OCI-LY7 (cell line): ENCODE measurements at regions not wholly inside any gene's neighbourhood (a gene's known extent, or its start where the extent isn't known, plus 50 kb on each side); places are given as distances from the start of the nearest gene placed in this dataset.

Experiments used
- BruUV-seq: library from RNA; stranded (reverse); fragments of 400-500 nt; replicated peaks from 2 replicates; lab custom pipeline; 2021; lab: Mats Ljungman, UMichigan
- CTCF ChIA-PET: fragments of 300-600 bp; sonication (Branson Sonifier 250); formaldehyde crosslinking; loops from one replicate; lab custom pipeline; 2022; ENCODE audit warnings: antibody characterized with exemption; ENCODE audit not compliant: unreplicated experiment; lab: Charles Lee
- POLR2A ChIA-PET: fragments of 300-600 bp; sonication (Branson Sonifier 250); formaldehyde crosslinking; loops from one replicate; lab custom pipeline; 2022; ENCODE audit warnings: antibody characterized with exemption; lab: Charles Lee
- DNase-seq: peaks from one replicate; pipeline ENCODE4 v3.0.0-alpha.2; 2015; ENCODE audit warnings: low spot score
- H2AFZ ChIP-seq: fragments of 200-600 bp; sonication (generic), shearing (Covaris generic); 2 replicates; pipeline ENCODE4 v1.6.1; 2014; ENCODE audit warnings: mild to moderate bottlenecking, antibody characterized with exemption, low read length, moderate library complexity
- H3K27ac ChIP-seq: fragments of 200-600 bp; sonication (generic); 2 replicates; pipeline ENCODE4 v1.5.1; 2014; ENCODE audit warnings: mixed run types, low read depth, mild to moderate bottlenecking, moderate library complexity, low read length, inconsistent platforms; ENCODE audit not compliant: poor library complexity, severe bottlenecking
- H3K36me3 ChIP-seq: fragments of 200-600 bp; sonication (generic); 2 replicates; pipeline ENCODE4 v1.6.1; 2014; ENCODE audit warnings: mild to moderate bottlenecking, antibody characterized with exemption, low read length, moderate library complexity, mixed read lengths; ENCODE audit not compliant: insufficient read depth
- H3K4me1 ChIP-seq: fragments of 200-600 bp; sonication (generic); 2 replicates; pipeline ENCODE4 v1.5.1; 2014; ENCODE audit warnings: mild to moderate bottlenecking, low read length; ENCODE audit not compliant: insufficient read depth, poor library complexity, severe bottlenecking
- H3K4me2 ChIP-seq: fragments of 200-600 bp; sonication (generic); 2 replicates; pipeline ENCODE4 v1.6.1; 2014; ENCODE audit warnings: mild to moderate bottlenecking, low read length
- H3K4me3 ChIP-seq: fragments of 200-600 bp; sonication (generic); 2 replicates; pipeline ENCODE4 v1.5.1; 2014; ENCODE audit warnings: mild to moderate bottlenecking, low read depth, low read length; ENCODE audit not compliant: poor library complexity, severe bottlenecking
- H3K79me2 ChIP-seq: fragments of 200-600 bp; sonication (generic); 2 replicates; pipeline ENCODE4 v1.6.1; 2016; ENCODE audit warnings: low read depth, mild to moderate bottlenecking, low read length, moderate library complexity, mixed read lengths; ENCODE audit not compliant: insufficient read depth
- H3K9me2 ChIP-seq: fragments of 200-600 bp; sonication (generic); 2 replicates; pipeline ENCODE4 v1.6.1; 2016; ENCODE audit warnings: mild to moderate bottlenecking, low read length, mixed read lengths; ENCODE audit not compliant: insufficient read depth
- H3K9me3 ChIP-seq: fragments of 200-600 bp; sonication (generic); 2 replicates; pipeline ENCODE4 v1.6.1; 2014; ENCODE audit warnings: mild to moderate bottlenecking, mixed run types, low read length, mixed read lengths
- H4K20me1 ChIP-seq: fragments of 200-600 bp; sonication (generic); 2 replicates; pipeline ENCODE4 v1.6.1; 2014; ENCODE audit warnings: mild to moderate bottlenecking, antibody characterized with exemption, low read length, moderate library complexity, mixed read lengths; ENCODE audit not compliant: insufficient read depth
- CTCF ChIP-seq: fragments of 200-600 bp; sonication (generic); conservative IDR thresholded peaks from 2 replicates; pipeline ENCODE4 v1.5.1; 2014; ENCODE audit warnings: mild to moderate bottlenecking, antibody characterized with exemption, low read length, moderate library complexity, mixed read lengths
- EZH2phosphoT487 ChIP-seq: fragments of 200-600 bp; sonication (generic); IDR thresholded peaks from 2 replicates; pipeline ENCODE4 v1.6.1; 2018; ENCODE audit warnings: low read depth, borderline replicate concordance, mild to moderate bottlenecking, mixed run types, antibody characterized with exemption, low read length, moderate library complexity, mixed read lengths
- intact Hi-C: fragments of 100-400 bp; cut with micrococcal nuclease; formaldehyde crosslinking; loops from one replicate; pipeline ENCODE4 v1.10.0; 2022; ENCODE audit not compliant: unreplicated experiment

DNA sequence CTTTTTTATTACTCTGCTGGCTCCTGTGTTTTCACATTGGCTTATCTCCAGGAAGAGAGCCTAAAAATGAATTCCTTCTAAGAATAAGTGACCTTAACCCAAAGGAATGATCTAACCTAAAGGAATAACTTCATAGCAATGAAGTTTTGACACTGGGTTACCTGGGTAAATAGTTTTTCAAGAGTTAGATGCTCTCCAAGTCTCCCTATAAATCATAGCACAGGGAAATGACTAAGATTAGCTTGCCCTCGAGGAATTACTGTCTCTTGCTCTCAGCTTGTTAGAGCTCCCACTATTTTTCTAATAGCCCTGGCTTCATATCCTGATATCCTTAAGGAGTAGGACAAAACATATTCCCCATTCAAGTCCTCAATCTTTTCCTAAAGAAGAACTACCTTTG lies 66.3 kb downstream of the SPRY2 start:
- TF ChIP-seq EZH2phosphoT487 (no peak), CTCF (no peak)
- no peak overlapping the region for H3K4me3 ChIP-seq
- no peaks in the 10 kb centered on the region for H4K20me1 ChIP-seq
- intact Hi-C loops = no loop called here
- H3K36me3 ChIP-seq = no peaks in the 10 kb centered on the region
- no peak overlapping the region for H3K4me2 ChIP-seq
- no peaks in the 10 kb centered on the region for H3K9me3 ChIP-seq
- H3K9me2 ChIP-seq = no peaks in the 10 kb centered on the region
- no peak overlapping the region for H2AFZ ChIP-seq
- no peaks in the 10 kb centered on the region for H3K4me1 ChIP-seq
- no peak overlapping the region for H3K27ac ChIP-seq
- no peak for DNase-seq
- ChIA-PET POLR2A (interaction anchor here (0.6 kb wide), 1 partner anchor 9 kb away, joined by 4 read pairs; no protein-coding TSS in a partner anchor), CTCF (no interaction called here)
- BruUV-seq = no TSS peak
- no peaks in the 10 kb centered on the region for H3K79me2 ChIP-seq

DNA sequence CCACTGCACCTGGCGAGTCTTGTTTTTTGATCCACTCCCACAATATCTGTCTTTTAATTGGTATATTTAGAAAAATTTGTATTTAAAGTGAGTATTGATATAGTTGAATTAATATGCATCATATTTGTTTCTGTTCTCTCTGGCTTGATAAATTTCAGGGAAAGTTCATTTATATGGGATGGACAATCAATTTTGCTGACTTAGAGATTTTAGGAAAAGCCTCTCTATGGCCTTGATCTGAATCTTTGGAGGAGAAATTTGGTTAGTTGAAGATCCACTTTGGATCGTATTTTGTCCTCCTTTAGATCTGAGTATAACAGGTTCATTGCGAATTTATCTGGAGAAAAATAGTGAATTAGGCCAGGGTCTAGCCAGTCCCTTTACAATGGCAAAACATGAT lies 67.2 kb downstream of the SPRY2 start:
- Histone ChIP-seq H3K27ac (no peak overlapping the region), H3K9me3 (no peaks in the 10 kb centered on the region), H3K79me2 (no peaks in the 10 kb centered on the region), H2AFZ (no peak overlapping the region), H3K9me2 (no peaks in the 10 kb centered on the region), H3K4me2 (no peak overlapping the region), H3K4me3 (no peak overlapping the region), H3K36me3 (no peaks in the 10 kb centered on the region), H3K4me1 (no peaks in the 10 kb centered on the region), H4K20me1 (no peaks in the 10 kb centered on the region)
- no TSS peak for BruUV-seq
- CTCF ChIA-PET = no interaction called here
- intact Hi-C loops = no loop called here
- DNase-seq = no peak
- TF ChIP-seq EZH2phosphoT487 (no peak), CTCF (no peak)
- POLR2A ChIA-PET = no interaction called here

DNA sequence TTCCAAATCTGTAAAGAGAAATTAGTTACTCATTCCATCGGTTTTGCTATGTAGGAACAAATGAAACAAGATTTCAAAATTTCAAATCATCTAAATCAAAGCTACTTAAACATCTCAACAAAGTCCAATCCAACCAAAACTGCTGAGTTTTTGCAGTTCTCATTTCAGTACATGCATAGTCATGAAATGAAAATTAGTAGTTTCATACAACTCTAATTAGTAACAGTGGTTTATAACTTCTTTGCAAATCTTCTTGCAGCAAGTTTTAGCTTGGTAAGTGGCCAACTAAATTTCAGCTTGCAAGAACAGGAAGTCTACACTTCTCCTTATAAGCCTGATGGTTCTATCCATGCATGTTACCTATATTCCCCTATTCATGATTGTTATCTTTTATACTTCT lies 75.6 kb downstream of the SPRY2 start:
- BruUV-seq = no TSS peak
- Histone ChIP-seq H3K9me3 (no peaks in the 10 kb centered on the region), H3K27ac (no peak overlapping the region), H3K79me2 (no peaks in the 10 kb centered on the region), H3K9me2 (no peaks in the 10 kb centered on the region), H3K4me1 (no peaks in the 10 kb centered on the region), H4K20me1 (no peaks in the 10 kb centered on the region), H3K4me2 (no peak overlapping the region), H3K36me3 (no peaks in the 10 kb centered on the region), H2AFZ (no peak overlapping the region), H3K4me3 (no peak overlapping the region)
- intact Hi-C loops = no loop called here
- POLR2A ChIA-PET = interaction anchor here (0.6 to 0.9 kb wide), 3 partner anchors 10 to 466 kb away, joined by 3 to 4 read pairs (median 3); no protein-coding TSS in a partner anchor
- DNase-seq = no peak
- no peak for TF ChIP-seq CTCF
- TF ChIP-seq EZH2phosphoT487 = no peak
- CTCF ChIA-PET = no interaction called here
